Hippocampal formation (tissue), 2 donors: ENCODE measurements at regions not wholly inside any gene's neighbourhood (a gene's known extent, or its start where the extent isn't known, plus 50 kb on each side); places are given as distances from the start of the nearest gene placed in this dataset.
A peak's percentile ranks its signal among the peaks of the same experiment; 100 is the strongest.

Source experiments
- DNase-seq, 2 donors: peaks; one replicate each; lab custom pipeline; 2025; lab: John Stamatoyannopoulos, UW

DNA sequence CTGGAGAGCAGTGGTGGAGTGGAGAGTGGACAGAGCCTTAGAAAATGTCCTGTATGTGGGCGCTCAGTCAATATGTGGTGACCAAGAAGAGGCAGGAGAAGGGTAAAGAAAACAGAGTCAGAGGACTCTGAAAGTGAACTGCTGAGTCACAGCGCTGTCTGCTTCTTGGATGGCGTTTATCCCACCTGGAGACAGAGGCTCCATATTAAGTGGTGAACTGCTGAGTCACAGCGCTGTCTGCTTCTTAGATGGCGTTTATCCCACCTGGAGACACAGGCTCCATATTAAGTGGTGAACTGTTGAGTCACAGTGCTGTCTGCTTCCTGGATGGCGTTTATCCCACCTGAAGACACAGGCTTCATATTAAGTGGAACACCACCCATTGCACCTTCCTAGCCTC lies 119.3 kb upstream of the RALGAPA2 start:
- no peak for DNase-seq

- no peak for DNase-seq
These were observed 117.2 kb upstream of the RALGAPA2 start for GRCh38 chr20:20829681-20830080.

DNA sequence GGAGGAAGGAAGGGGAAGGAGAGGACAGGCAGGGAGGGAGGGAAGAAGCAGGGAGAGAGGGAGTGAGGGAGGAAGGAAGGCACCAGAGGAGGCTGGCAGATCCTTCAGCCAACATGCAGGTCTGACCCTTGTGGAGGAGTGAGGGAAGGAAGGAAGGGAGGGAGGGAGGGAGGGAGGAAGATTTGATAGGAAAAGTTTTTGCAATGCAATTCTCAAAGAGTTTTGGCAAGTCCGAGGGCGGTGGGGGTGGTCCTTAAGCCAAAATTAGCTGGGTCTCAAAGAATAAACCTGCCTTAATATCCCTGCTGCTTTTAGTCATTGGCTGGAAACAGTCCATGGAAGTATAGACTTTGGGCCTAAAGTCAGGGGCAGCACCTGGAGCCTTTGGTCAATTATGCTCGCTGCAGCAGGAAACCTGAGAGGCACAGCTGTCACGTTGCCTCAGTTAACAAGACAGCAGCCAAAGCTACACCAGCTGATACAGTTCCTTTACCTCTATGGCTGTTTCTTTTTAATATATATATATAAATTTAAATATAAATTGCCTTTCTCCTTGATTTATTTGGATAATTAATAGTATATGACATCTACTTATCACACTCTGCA lies 115.7 kb upstream of the RALGAPA2 start:
- no peak for DNase-seq

GRCh38 chr20:20824924-20825584 lies 112.6 kb upstream of the RALGAPA2 start:
- DNase-seq = peak; percentile 19 to 43

GRCh38 chr20:20823476-20823881 lies 111.0 kb upstream of the RALGAPA2 start:
- DNase-seq = no peak

- no peak for DNase-seq
These were observed 109.2 kb upstream of the RALGAPA2 start for GRCh38 chr20:20821484-20822260.

DNA sequence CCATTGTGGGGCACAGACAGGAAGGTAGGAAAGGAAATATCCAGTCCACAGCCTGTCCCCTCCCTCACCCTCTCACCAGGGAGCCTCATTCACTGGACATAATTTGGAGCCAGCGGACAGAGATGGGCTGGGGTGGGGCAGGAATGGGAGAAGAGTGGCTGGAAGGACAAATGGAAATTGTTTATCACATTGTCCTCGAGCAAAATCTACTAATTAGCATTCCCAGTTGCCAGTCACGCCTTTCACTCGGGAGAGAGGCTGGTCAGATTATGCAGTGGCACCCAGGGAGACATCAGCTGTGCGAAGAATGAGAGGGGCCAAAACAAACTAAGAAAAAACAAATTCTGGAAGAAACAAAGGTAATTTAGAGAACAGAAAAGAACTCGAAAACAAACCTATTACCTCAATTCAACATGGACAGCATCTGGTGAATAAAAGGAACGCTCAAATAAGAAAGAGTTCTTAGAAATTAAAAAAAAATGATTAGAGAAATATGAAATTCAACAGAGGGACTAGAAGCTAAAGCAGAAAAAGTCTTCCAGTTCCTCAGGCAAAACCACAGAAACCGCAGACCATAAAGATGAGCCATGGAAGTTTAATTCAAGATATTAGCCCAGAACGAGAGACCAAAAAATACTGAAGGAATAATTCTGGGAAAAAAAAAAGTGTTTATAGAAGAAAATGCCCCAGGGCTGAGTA lies 108.5 kb upstream of the RALGAPA2 start:
- peak in 1 of 2 donors; percentile 5 for DNase-seq

DNA sequence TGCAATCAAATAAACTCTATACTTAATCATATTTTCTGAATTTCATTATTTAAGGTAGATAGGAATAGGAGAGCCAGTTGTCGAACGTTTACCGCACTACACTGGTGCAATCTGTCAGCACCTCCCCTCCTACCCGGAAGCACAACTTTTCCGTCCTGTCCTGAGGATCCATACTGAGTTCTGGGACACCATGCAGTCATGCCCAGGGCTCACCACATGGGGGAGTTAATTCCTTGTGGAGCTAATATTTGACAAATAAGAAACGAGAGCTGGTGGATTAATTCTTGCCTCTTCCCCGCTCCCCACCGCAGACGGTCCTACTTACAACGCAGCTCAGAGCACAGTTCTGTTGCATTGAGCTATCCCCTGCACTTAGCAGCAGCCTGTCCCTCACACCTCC lies 107.7 kb upstream of the RALGAPA2 start:
- no peak for DNase-seq

- no peak for DNase-seq
These were observed 104.7 kb upstream of the RALGAPA2 start for GRCh38 chr20:20816969-20817755.

GRCh38 chr20:20815711-20816455 lies 103.4 kb upstream of the RALGAPA2 start:
- DNase-seq = no peak

GRCh38 chr20:20814685-20815084 lies 102.2 kb upstream of the RALGAPA2 start:
- no peak for DNase-seq

GRCh38 chr20:20812136-20812535 lies 99.7 kb upstream of the RALGAPA2 start:
- no peak for DNase-seq

DNA sequence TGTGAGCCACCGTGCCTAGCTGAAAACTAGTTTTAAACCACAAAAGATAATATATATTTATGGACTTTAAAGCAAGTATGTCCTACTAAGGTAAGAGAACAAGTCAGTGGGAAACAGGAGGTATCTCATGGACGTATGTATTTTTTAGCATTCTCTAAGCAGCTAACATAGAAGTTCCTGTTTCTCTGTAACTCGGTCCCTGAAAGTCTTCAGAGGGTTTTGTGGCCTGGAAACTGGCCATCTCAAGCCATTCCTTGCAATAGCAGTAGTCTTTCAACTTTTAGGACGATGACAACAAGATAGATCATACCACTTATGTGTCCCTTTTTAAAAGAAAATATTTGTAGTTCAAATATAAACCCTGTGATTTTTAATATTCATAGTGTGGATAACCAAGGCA lies 95.6 kb upstream of the RALGAPA2 start:
- DNase-seq = no peak

- no peak for DNase-seq
These were observed 94.0 kb upstream of the RALGAPA2 start for GRCh38 chr20:20806121-20807095.

DNA sequence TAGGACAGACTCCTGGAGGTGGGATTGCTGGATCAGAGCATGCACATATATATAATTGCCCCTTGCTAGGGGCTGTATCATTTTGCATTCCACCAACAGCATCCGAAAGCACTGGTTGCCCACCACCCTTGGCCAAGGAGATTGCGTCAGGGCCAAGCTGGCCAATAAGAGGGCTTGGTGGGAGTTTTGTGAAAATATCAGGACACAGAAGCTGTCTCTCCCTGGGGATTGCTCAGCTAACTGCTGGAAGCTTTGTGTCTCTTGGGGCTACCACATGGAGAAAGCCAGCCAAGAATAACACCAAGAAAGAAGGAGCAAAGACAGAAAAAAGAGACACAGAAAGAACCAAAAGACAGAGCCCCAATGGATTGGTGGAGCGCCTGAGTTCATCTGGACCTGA lies 90.6 kb upstream of the RALGAPA2 start:
- DNase-seq = no peak

GRCh38 chr20:20802328-20802727 lies 89.9 kb upstream of the RALGAPA2 start:
- DNase-seq = no peak

GRCh38 chr20:20799716-20800312 lies 87.4 kb upstream of the RALGAPA2 start:
- DNase-seq = no peak

DNA sequence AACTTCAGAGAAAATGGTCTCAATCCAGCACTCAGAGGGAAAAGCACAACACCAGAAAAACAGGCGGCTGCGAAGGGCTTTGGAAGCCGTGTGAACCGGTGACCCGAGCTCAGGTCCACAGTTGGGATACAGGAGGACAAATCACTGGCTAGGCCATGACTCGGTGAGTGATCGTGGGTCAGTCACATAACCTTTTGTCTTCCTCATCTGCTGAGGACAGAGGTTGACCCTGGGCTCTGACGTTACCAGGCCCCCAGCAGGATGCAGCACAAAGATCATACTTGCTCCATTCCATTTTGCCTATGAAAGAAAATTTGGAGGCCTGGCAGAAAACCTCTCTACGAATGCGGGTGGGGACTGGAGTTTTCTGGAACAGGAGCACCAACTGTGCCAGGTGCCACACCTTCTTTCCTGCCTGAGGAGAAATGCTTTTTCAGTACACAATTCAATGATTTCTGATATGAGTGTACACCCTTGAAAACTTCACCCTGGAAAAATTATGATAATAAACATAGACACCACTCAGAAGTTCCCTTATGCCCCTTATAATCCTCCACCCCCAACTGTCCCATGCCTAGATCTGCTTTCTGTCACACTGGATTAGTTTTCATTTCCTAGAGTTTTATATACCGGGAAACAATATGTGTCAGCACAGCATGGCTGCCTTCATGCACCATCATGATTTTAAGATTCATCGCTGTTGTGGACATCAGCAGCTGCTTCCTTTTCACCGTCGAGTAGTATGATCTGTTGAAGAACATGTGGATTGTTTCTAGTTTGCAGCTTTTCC lies 85.3 kb upstream of the RALGAPA2 start:
- DNase-seq = no peak
